HCT116 (cell line): ENCODE measurements at regions not wholly inside any gene's neighbourhood (a gene's known extent, or its start where the extent isn't known, plus 50 kb on each side); places are given as distances from the start of the nearest gene placed in this dataset.

Experiments used
- ATAC-seq: fragments of 200-7000 bp; cut with Tn5 transposase; 2 replicates; pipeline ENCODE4 v1.9.1; 2020; ENCODE audit warnings: mild to moderate bottlenecking, moderate library complexity
- BruUV-seq: library from RNA; stranded (reverse); fragments of 400-500 nt; replicated peaks from 2 replicates; lab custom pipeline; 2021; lab: Mats Ljungman, UMichigan
- CTCF ChIA-PET: fragments of 300-600 bp; sonication (Branson Sonifier 250); formaldehyde crosslinking; loops from one replicate; lab custom pipeline; 2021; ENCODE audit warnings: antibody characterized with exemption; lab: Charles Lee
- POLR2A ChIA-PET: fragments of 300-600, 350-600 bp; sonication (Branson Sonifier 250); formaldehyde crosslinking; loops from one replicate; lab custom pipeline; 2021; ENCODE audit warnings: antibody characterized with exemption; lab: Charles Lee
- RAD21 ChIA-PET, 2 experiments: fragments of 300-600 bp; sonication (Branson Sonifier 250); formaldehyde crosslinking; loops; one replicate each; lab custom pipeline; 2023; ENCODE audit warnings: low total read pairs in 2 of 2; ENCODE audit not compliant: uncharacterized antibody in 2 of 2, unreplicated experiment in 2 of 2, low non-redundant PET in 1 of 2; lab: Charles Lee
- DNase-seq: peaks from one replicate; pipeline ENCODE4 v3.0.0-alpha.2; 2010; ENCODE audit warnings: low read depth, low spot score
- H2AFZ ChIP-seq: fragments of 200-600 bp; shearing (Covaris generic), sonication (generic); 2 replicates; pipeline ENCODE4 v1.6.1; 2017; ENCODE audit warnings: low read depth, mixed run types, mixed read lengths, antibody characterized with exemption, low read length; ENCODE audit not compliant: poor library complexity, severe bottlenecking
- H3K27ac ChIP-seq: 2 replicates; pipeline ENCODE4 v1.5.1; 2012; ENCODE audit warnings: low read depth, low read length
- H3K27me3 ChIP-seq: fragments of 200-600 bp; sonication (generic); 2 replicates; pipeline ENCODE4 v1.6.1; 2016; ENCODE audit warnings: mixed run types, low read length, mixed read lengths; ENCODE audit not compliant: insufficient read depth
- H3K36me3 ChIP-seq, 2 experiments: fragments of 200-500 bp in 1 of 2; fragments of 200-600 bp in 1 of 2; sonication (Bioruptor generic) in 1 of 2; sonication (generic) in 1 of 2; 2 replicates each; pipeline versions ENCODE4 v1.5.1 to v1.6.1; 2014 to 2016; ENCODE audit warnings: low read length in 2 of 2, inconsistent platforms in 1 of 2, mixed read lengths in 1 of 2, mixed run types in 1 of 2; ENCODE audit not compliant: insufficient read depth in 2 of 2, control insufficient read depth in 1 of 2
- H3K4me1 ChIP-seq, 2 experiments: fragments of 200-600 bp in 1 of 2; sonication (generic) in 1 of 2; 2 replicates each; pipeline versions ENCODE4 v1.5.1 to v1.6.1; 2012 to 2017; ENCODE audit warnings: low read length in 2 of 2, inconsistent platforms in 1 of 2, mild to moderate bottlenecking in 1 of 2, mixed read lengths in 1 of 2, mixed run types in 1 of 2, moderate library complexity in 1 of 2; ENCODE audit not compliant: insufficient read depth in 2 of 2, control insufficient read depth in 1 of 2
- H3K4me2 ChIP-seq: fragments of 200-600 bp; sonication (generic); 2 replicates; pipeline ENCODE4 v1.6.1; 2017; ENCODE audit warnings: mixed run types, low read length, mixed read lengths
- H3K4me3 ChIP-seq, 2 experiments: fragments of 200-600 bp in 1 of 2; sonication (generic) in 1 of 2; replicated peaks in 1 of 2; 2 replicates each; pipeline ENCODE4 v1.5.1; 2011 to 2016; ENCODE audit warnings: low read length in 2 of 2, control low read depth in 1 of 2, low read depth in 1 of 2, mild to moderate bottlenecking in 1 of 2, mixed read lengths in 1 of 2, mixed run types in 1 of 2
- H3K79me2 ChIP-seq: fragments of 200-600 bp; sonication (generic); 2 replicates; pipeline ENCODE4 v1.6.1; 2017; ENCODE audit warnings: mild to moderate bottlenecking, mixed run types, low read length, moderate library complexity, mixed read lengths; ENCODE audit not compliant: insufficient read depth
- H3K9ac ChIP-seq: fragments of 200-600 bp; sonication (generic); 2 replicates; pipeline ENCODE4 v1.6.1; 2016; ENCODE audit warnings: low read length, mixed read lengths
- H3K9me2 ChIP-seq: fragments of 200-600 bp; sonication (generic), shearing (Covaris generic); 2 replicates; pipeline ENCODE4 v1.6.1; 2017; ENCODE audit warnings: mixed run types, mild to moderate bottlenecking, moderate library complexity; ENCODE audit not compliant: insufficient read depth
- H3K9me3 ChIP-seq, 2 experiments: fragments of 200-500 bp in 1 of 2; fragments of 200-600 bp in 1 of 2; sonication (Bioruptor generic) in 1 of 2; sonication (generic) in 1 of 2; 2 replicates each; pipeline ENCODE4 v1.6.1; 2014 to 2017; ENCODE audit warnings: low read length in 2 of 2, mixed read lengths in 2 of 2, inconsistent platforms in 1 of 2, low read depth in 1 of 2, mild to moderate bottlenecking in 1 of 2, mixed run types in 1 of 2, moderate library complexity in 1 of 2; ENCODE audit not compliant: control insufficient read depth in 1 of 2, insufficient read depth in 1 of 2
- H4K20me1 ChIP-seq: fragments of 200-600 bp; sonication (generic), shearing (Covaris generic); 2 replicates; pipeline ENCODE4 v1.6.1; 2017; ENCODE audit warnings: mixed run types, mild to moderate bottlenecking, moderate library complexity; ENCODE audit not compliant: insufficient read depth
- CEBPB ChIP-seq: IDR thresholded peaks from 2 replicates; pipeline ENCODE4 v1.6.1; 2012; ENCODE audit warnings: low read depth
- RAD21 ChIP-seq: IDR thresholded peaks from 2 replicates; pipeline ENCODE4 v1.6.1; 2012; ENCODE audit warnings: low read depth, mild to moderate bottlenecking
- REST ChIP-seq: IDR thresholded peaks from 2 replicates; pipeline ENCODE4 v1.6.1; 2012; ENCODE audit warnings: low read depth
- SP1 ChIP-seq: IDR thresholded peaks from 2 replicates; pipeline ENCODE4 v1.6.1; 2012; ENCODE audit warnings: low read depth
- ZBTB33 ChIP-seq: IDR thresholded peaks from 2 replicates; pipeline ENCODE4 v1.6.1; 2011; ENCODE audit warnings: mild to moderate bottlenecking, low read length, moderate library complexity; ENCODE audit not compliant: insufficient replicate concordance; ENCODE audit errors: extremely low read depth
- intact Hi-C: fragments of 100-400 bp; cut with micrococcal nuclease; formaldehyde crosslinking; loops from 2 replicates; pipeline ENCODE4 v1.10.0; 2022
- TF ChIP-seq, protein P1 (sequence below), 3 experiments: fragments of 200-600 bp in 1 of 3; sonication (generic) in 1 of 3; IDR thresholded peaks in 2 of 3; conservative IDR thresholded peaks in 1 of 3; 2 replicates each; pipeline ENCODE4 v1.5.1; 2012 to 2017; ENCODE audit warnings: low read depth in 2 of 3, low read length in 2 of 3, antibody characterized with exemption in 1 of 3, borderline replicate concordance in 1 of 3, control low read depth in 1 of 3, mild to moderate bottlenecking in 1 of 3, mixed read lengths in 1 of 3, mixed run types in 1 of 3, moderate library complexity in 1 of 3; ENCODE audit not compliant: insufficient read depth in 1 of 3

GRCh38 chr13:70829748-70830147 lies 721.5 kb upstream of the KLHL1 start:
- no peaks in the 10 kb centered on the region for H3K27me3 ChIP-seq
- RAD21 ChIA-PET = no interaction called here
- intact Hi-C loops = no loop called here
- no peaks in the 10 kb centered on the region for H3K36me3 ChIP-seq
- H3K9me3 ChIP-seq = no peaks in the 10 kb centered on the region
- ATAC-seq = no peak
- H3K9me2 ChIP-seq = no peaks in the 10 kb centered on the region
- BruUV-seq = no TSS peak
- H4K20me1 ChIP-seq = no peaks in the 10 kb centered on the region
- H3K27ac ChIP-seq = no peak overlapping the region
- DNase-seq = no peak
- no peak overlapping the region for H2AFZ ChIP-seq
- CTCF ChIA-PET = no interaction called here
- TF ChIP-seq, protein P1, sequence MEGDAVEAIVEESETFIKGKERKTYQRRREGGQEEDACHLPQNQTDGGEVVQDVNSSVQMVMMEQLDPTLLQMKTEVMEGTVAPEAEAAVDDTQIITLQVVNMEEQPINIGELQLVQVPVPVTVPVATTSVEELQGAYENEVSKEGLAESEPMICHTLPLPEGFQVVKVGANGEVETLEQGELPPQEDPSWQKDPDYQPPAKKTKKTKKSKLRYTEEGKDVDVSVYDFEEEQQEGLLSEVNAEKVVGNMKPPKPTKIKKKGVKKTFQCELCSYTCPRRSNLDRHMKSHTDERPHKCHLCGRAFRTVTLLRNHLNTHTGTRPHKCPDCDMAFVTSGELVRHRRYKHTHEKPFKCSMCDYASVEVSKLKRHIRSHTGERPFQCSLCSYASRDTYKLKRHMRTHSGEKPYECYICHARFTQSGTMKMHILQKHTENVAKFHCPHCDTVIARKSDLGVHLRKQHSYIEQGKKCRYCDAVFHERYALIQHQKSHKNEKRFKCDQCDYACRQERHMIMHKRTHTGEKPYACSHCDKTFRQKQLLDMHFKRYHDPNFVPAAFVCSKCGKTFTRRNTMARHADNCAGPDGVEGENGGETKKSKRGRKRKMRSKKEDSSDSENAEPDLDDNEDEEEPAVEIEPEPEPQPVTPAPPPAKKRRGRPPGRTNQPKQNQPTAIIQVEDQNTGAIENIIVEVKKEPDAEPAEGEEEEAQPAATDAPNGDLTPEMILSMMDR (IDR thresholded peaks at IDR 0.05 in 2 of 3, conservative IDR thresholded peaks at IDR 0.05 in 1 of 3; ENCODE audit: borderline replicate concordance in 1 of 3, insufficient read depth in 1 of 3, low read depth in 2 of 3, low read length in 2 of 3) = no peak
- no peak for TF ChIP-seq SP1
- TF ChIP-seq REST = no peak
- no peak for TF ChIP-seq RAD21
- TF ChIP-seq ZBTB33 = no peak
- no peak for TF ChIP-seq CEBPB
- no peak overlapping the region for H3K4me3 ChIP-seq
- no peaks in the 10 kb centered on the region for H3K79me2 ChIP-seq
- POLR2A ChIA-PET = no interaction called here
- H3K4me1 ChIP-seq = no peaks in the 10 kb centered on the region
- no peak overlapping the region for H3K9ac ChIP-seq
- no peak overlapping the region for H3K4me2 ChIP-seq
